Thoracic aorta (tissue), 2 donors: ENCODE measurements at regions not wholly inside any gene's neighbourhood (a gene's known extent, or its start where the extent isn't known, plus 50 kb on each side); places are given as distances from the start of the nearest gene placed in this dataset.

ENCODE experiments used
- ATAC-seq: fragments of 150-250 bp; one replicate; pipeline ENCODE4 v1.8.0; 2017; ENCODE audit warnings: low read depth; ENCODE audit not compliant: insufficient number of reproducible peaks, low FRiP score
- DNase-seq: peaks from one replicate; pipeline ENCODE4 v3.0.0-alpha.2; 2020; ENCODE audit warnings: low spot score
- H3K27ac ChIP-seq, 2 donors: fragments of 200-600 bp; sonication (generic); 1 replicate in 1 of 2; 2 replicates in 1 of 2; pipeline ENCODE4 v1.5.1; 2016; ENCODE audit warnings: mild to moderate bottlenecking in 2 of 2, moderate library complexity in 2 of 2
- H3K27me3 ChIP-seq: fragments of 200-600 bp; sonication (generic); replicated peaks from 2 replicates; pipeline ENCODE4 v1.6.0; 2016; ENCODE audit warnings: mild to moderate bottlenecking; ENCODE audit not compliant: insufficient read depth
- H3K36me3 ChIP-seq: fragments of 200-600 bp; sonication (generic); one replicate; pipeline ENCODE4 v1.5.1; 2016
- H3K4me1 ChIP-seq, 2 donors: fragments of 200-600 bp; sonication (generic); 1 replicate in 1 of 2; 2 replicates in 1 of 2; pipeline versions ENCODE4 v1.5.1 to v1.6.0; 2016; ENCODE audit warnings: low read depth in 2 of 2, mild to moderate bottlenecking in 1 of 2; ENCODE audit not compliant: control insufficient read depth in 1 of 2
- H3K4me3 ChIP-seq: fragments of 200-600 bp; sonication (generic); 2 replicates; pipeline ENCODE4 v1.5.1; 2016; ENCODE audit warnings: mild to moderate bottlenecking
- H3K9me3 ChIP-seq: fragments of 200-600 bp; sonication (generic); 2 replicates; pipeline ENCODE4 v1.5.1; 2016
- CTCF ChIP-seq: fragments of 200-600 bp; sonication (generic); IDR thresholded peaks from one replicate; pipeline ENCODE4 v1.5.1; 2019; ENCODE audit warnings: antibody characterized with exemption

GRCh38 chr3:72440491-72440890, 407.8 kb downstream of the SHQ1 start:
- DNase-seq: no peak
- no peak for ATAC-seq
- H3K4me1 ChIP-seq: peaks cover 2 to 31% of the 10 kb centered on the region in 2 donors

GRCh38 chr3:72439321-72440183, 408.7 kb downstream of the SHQ1 start:
- no peak for DNase-seq
- H3K36me3 ChIP-seq: no peaks in the 10 kb centered on the region
- no peaks in the 10 kb centered on the region for H3K27me3 ChIP-seq
- ATAC-seq: no peak
- H3K9me3 ChIP-seq: no peaks in the 10 kb centered on the region
- TF ChIP-seq CTCF: no peak
- H3K4me3 ChIP-seq: no peak overlapping the region
- H3K4me1 ChIP-seq: peaks cover 2 to 21% of the 10 kb centered on the region in 2 donors
- no peak overlapping the region for H3K27ac ChIP-seq

More at GRCh38 chr3:72440491-72440890, 407.8 kb downstream of the SHQ1 start:
- Histone ChIP-seq H3K4me3 (no peak overlapping the region), H3K36me3 (no peaks in the 10 kb centered on the region), H3K27me3 (no peaks in the 10 kb centered on the region), H3K27ac (no peak overlapping the region), H3K9me3 (no peaks in the 10 kb centered on the region)
- no peak for TF ChIP-seq CTCF

- no peak for ATAC-seq
- Histone ChIP-seq H3K9me3 (no peaks in the 10 kb centered on the region), H3K27ac (no peak overlapping the region), H3K4me3 (no peak overlapping the region), H3K4me1 (peaks cover 2 to 18% of the 10 kb centered on the region in 2 donors), H3K36me3 (no peaks in the 10 kb centered on the region), H3K27me3 (no peaks in the 10 kb centered on the region)
- no peak for DNase-seq
- TF ChIP-seq CTCF: no peak
Measured at GRCh38 chr3:72437661-72438406, 410.4 kb downstream of the SHQ1 start.

GRCh38 chr3:72436863-72437592, 411.2 kb downstream of the SHQ1 start:
- Histone ChIP-seq H3K27me3 (no peaks in the 10 kb centered on the region), H3K36me3 (no peaks in the 10 kb centered on the region), H3K4me1 (peaks cover 2 to 18% of the 10 kb centered on the region in 2 donors), H3K9me3 (no peaks in the 10 kb centered on the region), H3K4me3 (no peak overlapping the region), H3K27ac (no peak overlapping the region)
- ATAC-seq (no peak), DNase-seq (no peak)
- no peak for TF ChIP-seq CTCF

GRCh38 chr3:72434296-72434695, 413.9 kb downstream of the SHQ1 start:
- Histone ChIP-seq H3K4me3 (no peak overlapping the region), H3K36me3 (no peaks in the 10 kb centered on the region), H3K27ac (no peak overlapping the region), H3K27me3 (no peaks in the 10 kb centered on the region), H3K9me3 (no peaks in the 10 kb centered on the region), H3K4me1 (peaks cover 7 to 18% of the 10 kb centered on the region in 2 donors)
- TF ChIP-seq CTCF: no peak
- ATAC-seq: no peak
- DNase-seq: no peak
